MM.1S (cell line): ENCODE measurements at regions not wholly inside any gene's neighbourhood (a gene's known extent, or its start where the extent isn't known, plus 50 kb on each side); places are given as distances from the start of the nearest gene placed in this dataset.

ENCODE experiments used
- DNase-seq: peaks from one replicate; pipeline ENCODE4 v3.0.0-alpha.2; 2015
- H2AFZ ChIP-seq: fragments of 300-600 bp; sonication (generic); 2 replicates; pipeline ENCODE4 v1.6.0; 2016; ENCODE audit warnings: antibody characterized with exemption, low read length
- H3F3A ChIP-seq: fragments of 300-600 bp; sonication (generic); 2 replicates; pipeline ENCODE4 v1.6.1; 2016; ENCODE audit warnings: mild to moderate bottlenecking, antibody characterized with exemption, low read length, moderate library complexity, mixed read lengths; ENCODE audit not compliant: insufficient read depth
- H3K27ac ChIP-seq: fragments of 300-600 bp; sonication (generic); 2 replicates; pipeline ENCODE4 v1.5.1; 2016; ENCODE audit warnings: mild to moderate bottlenecking, low read length
- H3K27me3 ChIP-seq: fragments of 300-600 bp; sonication (generic); replicated peaks from 2 replicates; pipeline ENCODE4 v1.6.0; 2016; ENCODE audit warnings: low read length; ENCODE audit not compliant: insufficient read depth
- H3K36me3 ChIP-seq: fragments of 300-600 bp; sonication (generic); replicated peaks from 2 replicates; pipeline ENCODE4 v1.6.1; 2016; ENCODE audit warnings: mild to moderate bottlenecking, low read length, mixed read lengths; ENCODE audit not compliant: insufficient read depth
- H3K4me1 ChIP-seq: fragments of 300-600 bp; sonication (generic); 2 replicates; pipeline ENCODE4 v1.6.1; 2016; ENCODE audit warnings: low read length, mixed read lengths
- H3K4me2 ChIP-seq: fragments of 300-600 bp; sonication (generic); 2 replicates; pipeline ENCODE4 v1.6.0; 2016; ENCODE audit warnings: low read depth, low read length
- H3K4me3 ChIP-seq: fragments of 300-600 bp; sonication (generic); 2 replicates; pipeline ENCODE4 v1.5.1; 2016; ENCODE audit warnings: low read length, mixed read lengths
- H3K79me2 ChIP-seq: fragments of 300-600 bp; sonication (generic); 2 replicates; pipeline ENCODE4 v1.6.1; 2016; ENCODE audit warnings: mixed run types, low read length, mixed read lengths
- H3K9ac ChIP-seq: fragments of 300-600 bp; sonication (generic); 2 replicates; pipeline ENCODE4 v1.6.1; 2016; ENCODE audit warnings: low read length, mixed read lengths
- H3K9me2 ChIP-seq: fragments of 300-600 bp; sonication (generic); replicated peaks from 2 replicates; pipeline ENCODE4 v1.6.1; 2016; ENCODE audit warnings: mild to moderate bottlenecking, low read length, mixed read lengths; ENCODE audit not compliant: insufficient read depth
- H3K9me3 ChIP-seq: fragments of 300-600 bp; sonication (generic); replicated peaks from 2 replicates; pipeline ENCODE4 v1.6.1; 2016; ENCODE audit warnings: mild to moderate bottlenecking, low read length, mixed read lengths; ENCODE audit not compliant: insufficient read depth
- H4K20me1 ChIP-seq: fragments of 300-600 bp; sonication (generic); 2 replicates; pipeline ENCODE4 v1.6.1; 2016; ENCODE audit warnings: mild to moderate bottlenecking, low read length, moderate library complexity, mixed read lengths; ENCODE audit not compliant: insufficient read depth
- CTCF ChIP-seq: fragments of 300-600 bp; sonication (generic); IDR thresholded peaks from 2 replicates; pipeline ENCODE4 v1.5.1; 2016; ENCODE audit warnings: antibody characterized with exemption, low read length, mixed read lengths
- EZH2 ChIP-seq: fragments of 300-600 bp; sonication (generic); optimal IDR thresholded peaks from 2 replicates; pipeline ENCODE3; 2017; ENCODE audit warnings: low read depth, mild to moderate bottlenecking, antibody characterized with exemption, low read length, mixed read lengths
- EZH2phosphoT487 ChIP-seq: fragments of 300-600 bp; sonication (generic); IDR thresholded peaks from 2 replicates; pipeline ENCODE4 v1.6.1; 2018; ENCODE audit warnings: antibody characterized with exemption, low read length

- no peaks in the 10 kb centered on the region for H3K79me2 ChIP-seq
- no peak overlapping the region for H2AFZ ChIP-seq
- no peaks in the 10 kb centered on the region for H3K36me3 ChIP-seq
- no peak overlapping the region for H3K4me2 ChIP-seq
- H3K27ac ChIP-seq = no peak overlapping the region
- no peaks in the 10 kb centered on the region for H3F3A ChIP-seq
- 0 out of 2 replicates have a peak, but pooled peaks cover 3% of the 10 kb centered on the region for H3K4me1 ChIP-seq
- H3K4me3 ChIP-seq = no peak overlapping the region
- H3K9me3 ChIP-seq = no peaks in the 10 kb centered on the region
- TF ChIP-seq CTCF (peak; percentile 94), EZH2phosphoT487 (no peak), EZH2 (no peak)
- H3K9ac ChIP-seq = no peak overlapping the region
- H4K20me1 ChIP-seq = no peaks in the 10 kb centered on the region
- H3K9me2 ChIP-seq = no peaks in the 10 kb centered on the region
- DNase-seq = peak; percentile 61
- no peaks in the 10 kb centered on the region for H3K27me3 ChIP-seq
These were observed 56.1 kb upstream of the SLC35G4 start for GRCh38 chr18:11553098-11553940.

GRCh38 chr18:11548916-11549551 is 60.4 kb upstream of the SLC35G4 start:
- H3K27ac ChIP-seq = no peak overlapping the region
- no peak overlapping the region for H3K4me2 ChIP-seq
- 0 out of 2 replicates have a peak, but pooled peaks cover 3% of the 10 kb centered on the region for H3K4me1 ChIP-seq
- H3K27me3 ChIP-seq = no peaks in the 10 kb centered on the region
- H4K20me1 ChIP-seq = no peaks in the 10 kb centered on the region
- H3K79me2 ChIP-seq = no peaks in the 10 kb centered on the region
- no peaks in the 10 kb centered on the region for H3K9me2 ChIP-seq
- no peak overlapping the region for H3K4me3 ChIP-seq
- H3K9ac ChIP-seq = no peak overlapping the region
- H3F3A ChIP-seq = no peaks in the 10 kb centered on the region
- no peak overlapping the region for H2AFZ ChIP-seq
- no peak for DNase-seq
- no peak for TF ChIP-seq EZH2
- no peak for TF ChIP-seq CTCF
- no peak for TF ChIP-seq EZH2phosphoT487
- H3K9me3 ChIP-seq = no peaks in the 10 kb centered on the region
- no peaks in the 10 kb centered on the region for H3K36me3 ChIP-seq

DNA sequence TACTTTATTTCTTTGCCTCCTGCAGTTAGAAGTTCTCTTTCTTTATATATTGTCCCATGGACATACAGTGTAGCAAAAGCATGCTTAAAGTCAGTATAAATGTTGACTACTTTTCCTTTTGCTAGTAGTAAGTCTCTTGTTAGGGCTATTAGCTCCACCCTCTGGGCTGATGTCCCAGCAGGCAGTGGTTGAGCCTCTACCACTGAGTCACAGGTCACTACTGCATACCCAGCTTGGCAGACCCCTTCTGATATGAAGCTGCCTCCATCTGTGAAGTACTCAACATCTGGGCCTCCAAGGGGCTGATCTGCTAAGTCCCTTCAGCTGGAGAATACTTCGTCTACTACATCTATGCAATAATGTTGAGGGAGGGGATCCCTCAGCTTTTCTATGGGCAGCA is 61.0 kb upstream of the SLC35G4 start:
- no peak for DNase-seq
- Histone ChIP-seq H3K79me2 (no peaks in the 10 kb centered on the region), H4K20me1 (no peaks in the 10 kb centered on the region), H3K27me3 (no peaks in the 10 kb centered on the region), H3K4me3 (no peak overlapping the region), H3K9me3 (no peaks in the 10 kb centered on the region), H2AFZ (no peak overlapping the region), H3K4me2 (no peak overlapping the region), H3K9ac (no peak overlapping the region), H3K9me2 (no peaks in the 10 kb centered on the region), H3K27ac (no peak overlapping the region), H3K4me1 (no peaks in the 10 kb centered on the region), H3K36me3 (no peaks in the 10 kb centered on the region), H3F3A (no peaks in the 10 kb centered on the region)
- TF ChIP-seq EZH2 (no peak), EZH2phosphoT487 (no peak), CTCF (no peak)
